HepG2 (cell line): ENCODE measurements at regions not wholly inside any gene's neighbourhood (a gene's known extent, or its start where the extent isn't known, plus 50 kb on each side); places are given as distances from the start of the nearest gene placed in this dataset.

Experiments used
- ATAC-seq: fragments of 200-7000 bp; cut with Tn5 transposase; 3 replicates; pipeline ENCODE4 v1.9.1; 2020; ENCODE audit warnings: mild to moderate bottlenecking, moderate library complexity
- BruUV-seq: library from RNA; stranded (reverse); fragments of 400-500 nt; replicated peaks from 2 replicates; lab custom pipeline; 2021; lab: Mats Ljungman, UMichigan
- CTCF ChIA-PET: fragments of 300-600 bp; formaldehyde crosslinking; extraction: SDS; loops from one replicate; lab custom pipeline; 2021; ENCODE audit warnings: low total read pairs, inconsistent platforms, low intra/inter-chr PET ratio; lab: Yijun Ruan, JAX
- POLR2A ChIA-PET: fragments of 350-600 bp; sonication (Branson Sonifier 250); formaldehyde crosslinking; loops from one replicate; lab custom pipeline; 2020; ENCODE audit warnings: antibody characterized with exemption, inconsistent platforms; lab: Yijun Ruan, JAX
- DNase-seq: peaks from one replicate; pipeline ENCODE4 v3.0.0-alpha.2; 2015; ENCODE audit warnings: low spot score
- FAIRE-seq: peaks from 3 replicates; lab custom pipeline; 2011; peaks lifted over from hg19 to GRCh38; lab: Jason Lieb, UNC
- H2AFZ ChIP-seq: one replicate; pipeline ENCODE4 v1.6.1; 2011; ENCODE audit warnings: low read length, inconsistent platforms
- H3K27ac ChIP-seq: fragments of 300-600 bp; 3 replicates; pipeline ENCODE4 v1.8.0; 2011; ENCODE audit warnings: mixed run types, mild to moderate bottlenecking, mixed read lengths, low read length, inconsistent platforms; ENCODE audit not compliant: insufficient read depth; ENCODE audit errors: extremely low read length
- H3K27me3 ChIP-seq, 2 experiments: fragments of 200-600 bp in 1 of 2; 2 replicates in 1 of 2; 3 replicates in 1 of 2; pipeline versions ENCODE4 v1.6.0 to v1.8.0; 2011; ENCODE audit warnings: low read length in 2 of 2, mild to moderate bottlenecking in 2 of 2, moderate library complexity in 2 of 2, inconsistent platforms in 1 of 2; ENCODE audit not compliant: insufficient read depth in 2 of 2, control insufficient read depth in 1 of 2
- H3K36me3 ChIP-seq, 2 experiments: fragments of 200-600 bp in 1 of 2; replicated peaks in 1 of 2; 2 replicates in 1 of 2; 3 replicates in 1 of 2; pipeline versions ENCODE4 v1.5.1 to v1.8.0; 2011; ENCODE audit warnings: low read length in 2 of 2, inconsistent platforms in 1 of 2; ENCODE audit not compliant: insufficient read depth in 2 of 2, control insufficient read depth in 1 of 2
- H3K4me1 ChIP-seq: 2 replicates; pipeline ENCODE4 v1.5.1; 2012; ENCODE audit warnings: low read length, inconsistent platforms; ENCODE audit not compliant: insufficient read depth
- H3K4me2 ChIP-seq: 2 replicates; pipeline ENCODE4 v1.6.0; 2011; ENCODE audit warnings: low read depth, low read length, inconsistent platforms
- H3K4me3 ChIP-seq, 3 experiments: fragments of 200-600 bp in 1 of 3; sonication (generic), shearing (Covaris generic) in 1 of 3; replicated peaks in 1 of 3; 2 replicates each; pipeline ENCODE4 v1.5.1; 2011 to 2016; ENCODE audit warnings: low read length in 3 of 3, inconsistent platforms in 2 of 3, low read depth in 2 of 3, mild to moderate bottlenecking in 2 of 3, control low read depth in 1 of 3, mixed read lengths in 1 of 3; ENCODE audit not compliant: insufficient read depth in 1 of 3
- H3K79me2 ChIP-seq: one replicate; pipeline ENCODE4 v1.6.1; 2011; ENCODE audit warnings: low read length, inconsistent platforms; ENCODE audit not compliant: insufficient read depth
- H3K9ac ChIP-seq: 2 replicates; pipeline ENCODE4 v1.6.0; 2011; ENCODE audit warnings: mild to moderate bottlenecking, low read depth, low read length, inconsistent platforms; ENCODE audit not compliant: insufficient read depth
- H3K9me3 ChIP-seq: 2 replicates; pipeline ENCODE4 v1.5.1; 2012; ENCODE audit warnings: mild to moderate bottlenecking, low read length
- H4K20me1 ChIP-seq: 2 replicates; pipeline ENCODE4 v1.6.0; 2011; ENCODE audit warnings: inconsistent platforms, mild to moderate bottlenecking, low read length, moderate library complexity; ENCODE audit not compliant: insufficient read depth
- ATF3 ChIP-seq: sonication (generic); formaldehyde crosslinking; IDR thresholded peaks from 2 replicates; pipeline ENCODE4 v1.4.0; 2020; ENCODE audit warnings: missing genetic modification reagents
- GZF1 ChIP-seq: sonication (generic); formaldehyde crosslinking; IDR thresholded peaks from 2 replicates; pipeline ENCODE4 v1.5.1; 2020; ENCODE audit warnings: mild to moderate bottlenecking, missing genetic modification reagents
- HMGXB3 ChIP-seq: sonication (generic); formaldehyde crosslinking; IDR thresholded peaks from 2 replicates; pipeline ENCODE4 v1.4.0; 2020; ENCODE audit warnings: missing genetic modification reagents, borderline replicate concordance
- HNRNPUL1 ChIP-seq: fragments of 200-400 bp; formaldehyde crosslinking; IDR thresholded peaks from 2 replicates; pipeline ENCODE4 v1.6.1; 2017; ENCODE audit warnings: low read depth, mild to moderate bottlenecking, low read length, moderate library complexity
- MAFK ChIP-seq, 2 experiments: IDR thresholded peaks in 1 of 2; conservative IDR thresholded peaks in 1 of 2; 2 replicates each; pipeline ENCODE4 v1.6.1; 2011; ENCODE audit warnings: improper control_type of control experiment in 2 of 2, low read length in 2 of 2
- NFE2L2 ChIP-seq: fragments of 150-350 bp; IDR thresholded peaks from 2 replicates; pipeline ENCODE4 v1.6.1; 2014; ENCODE audit warnings: low read length
- PCBP2 ChIP-seq: fragments of 200-400 bp; formaldehyde crosslinking; optimal IDR thresholded peaks from 2 replicates; pipeline ENCODE3; 2018; ENCODE audit warnings: low read length, low read depth; ENCODE audit not compliant: poor library complexity, severe bottlenecking
- XBP1 ChIP-seq: sonication (generic); formaldehyde crosslinking; IDR thresholded peaks from 2 replicates; pipeline ENCODE4 v1.5.0; 2020; ENCODE audit warnings: missing genetic modification reagents
- ZNF275 ChIP-seq: sonication (generic); formaldehyde crosslinking; IDR thresholded peaks from 2 replicates; pipeline ENCODE4 v1.8.0; 2022; ENCODE audit warnings: missing genetic modification reagents, mild to moderate bottlenecking, inconsistent platforms, borderline replicate concordance
- ZNF709 ChIP-seq: sonication (generic); formaldehyde crosslinking; IDR thresholded peaks from 2 replicates; pipeline ENCODE4 v1.5.0; 2020; ENCODE audit warnings: mild to moderate bottlenecking, missing genetic modification reagents
- ZNF713 ChIP-seq: sonication (generic); formaldehyde crosslinking; IDR thresholded peaks from 2 replicates; pipeline ENCODE4 v1.4.0; 2020; ENCODE audit warnings: mild to moderate bottlenecking, missing genetic modification reagents
- ZNF770 ChIP-seq: sonication (generic); formaldehyde crosslinking; IDR thresholded peaks from 2 replicates; pipeline ENCODE4 v1.5.0; 2020; ENCODE audit warnings: mild to moderate bottlenecking, missing genetic modification reagents
- ZNF772 ChIP-seq: sonication (generic); formaldehyde crosslinking; IDR thresholded peaks from 2 replicates; pipeline ENCODE4 v1.5.0; 2020; ENCODE audit warnings: mild to moderate bottlenecking, missing genetic modification reagents
- ZNF800 ChIP-seq: sonication (generic); formaldehyde crosslinking; IDR thresholded peaks from 2 replicates; pipeline ENCODE4 v1.4.0; 2020; ENCODE audit warnings: missing genetic modification reagents
- WGBS: methylation state at CpG from one replicate; pipeline ENCODE4 v1.1.6; 2017; ENCODE audit warnings: low lambda C conversion rate; 5-methylcytosine and 5-hydroxymethylcytosine counted together
- in situ Hi-C: cut with HindIII; loops from 2 replicates; pipeline ENCODE4 v1.10.0; 2017; ENCODE audit warnings: low pct_unique_long_range_greater_than_20kb; ENCODE audit not compliant: extremely low pct_ligation_motif_present
- intact Hi-C: fragments of 100-400 bp; cut with micrococcal nuclease; formaldehyde crosslinking; loops from one replicate; pipeline ENCODE4 v1.10.0; 2022; ENCODE audit not compliant: unreplicated experiment

GRCh38 chr15:70418943-70419342 lies 321.2 kb upstream of the TLE3 start (continued):
- TF ChIP-seq HMGXB3 (CRISPR knock-in tag) (no peak), MAFK (conservative IDR thresholded peaks at IDR 0.05 in 1 of 2, IDR thresholded peaks at IDR 0.05 in 1 of 2; ENCODE audit: low read length in 2 of 2) (no peak), NFE2L2 (no peak), PCBP2 (no peak), ZNF772 (CRISPR knock-in tag) (no peak), ATF3 (no peak)

GRCh38 chr15:70417535-70417934 lies 319.8 kb upstream of the TLE3 start:
- Histone ChIP-seq H3K4me1 (peaks cover 20% of the 10 kb centered on the region), H3K79me2 (no peaks in the 10 kb centered on the region), H3K4me2 (no peak overlapping the region), H3K36me3 (no peaks in the 10 kb centered on the region), H3K9ac (no peak overlapping the region), H2AFZ (no peak overlapping the region), H3K27me3 (peaks cover 0 to 4% of the 10 kb centered on the region in 2 experiments; a peak in 1 of 5 replicates), H3K9me3 (no peaks in the 10 kb centered on the region), H3K27ac (no peak overlapping the region), H4K20me1 (no peaks in the 10 kb centered on the region), H3K4me3 (no peak overlapping the region)
- FAIRE-seq (no peak), DNase-seq (no peak), ATAC-seq (no peak)
- ChIA-PET CTCF (no interaction called here), POLR2A (no interaction called here)
- in situ Hi-C loops: no loop called here
- no TSS peak for BruUV-seq
- WGBS: 44% methylated on average over 4 of the region's 6 CpGs
- intact Hi-C loops: no loop called here
- no peak for TF ChIP-seq ZNF275 (CRISPR knock-in tag)
- TF ChIP-seq GZF1 (CRISPR knock-in tag): no peak
- no peak for TF ChIP-seq ZNF800 (CRISPR knock-in tag)
- TF ChIP-seq ZNF770 (CRISPR knock-in tag): no peak
- no peak for TF ChIP-seq ZNF713 (CRISPR knock-in tag)
- TF ChIP-seq ZNF709 (CRISPR knock-in tag): no peak
- no peak for TF ChIP-seq XBP1 (CRISPR knock-in tag)
- no peak for TF ChIP-seq HNRNPUL1
